DND-41 (cell line): ENCODE measurements at regions not wholly inside any gene's neighbourhood (a gene's known extent, or its start where the extent isn't known, plus 50 kb on each side); places are given as distances from the start of the nearest gene placed in this dataset.

Experiments
- ATAC-seq: fragments of 200-7000 bp; cut with Tn5 transposase; 3 replicates; pipeline ENCODE4 v1.9.1; 2021; ENCODE audit warnings: low read depth; ENCODE audit not compliant: insufficient read depth
- DNase-seq: peaks from one replicate; pipeline ENCODE4 v3.0.0-alpha.2; 2020
- H2AFZ ChIP-seq: 2 replicates; pipeline ENCODE4 v1.6.0; 2012; ENCODE audit warnings: low read depth, low read length
- H3K27ac ChIP-seq: 2 replicates; pipeline ENCODE4 v1.5.1; 2012; ENCODE audit warnings: low read length, inconsistent platforms
- H3K27me3 ChIP-seq: fragments of 200-600 bp; sonication (generic); 2 replicates; pipeline ENCODE4 v1.6.0; 2012; ENCODE audit warnings: low read length, mild to moderate bottlenecking, inconsistent platforms; ENCODE audit not compliant: insufficient read depth, poor library complexity
- H3K36me3 ChIP-seq: 2 replicates; pipeline ENCODE4 v1.5.1; 2012; ENCODE audit warnings: low read length, inconsistent platforms; ENCODE audit not compliant: insufficient read depth
- H3K4me1 ChIP-seq: 2 replicates; pipeline ENCODE4 v1.5.1; 2012; ENCODE audit warnings: mild to moderate bottlenecking, low read length; ENCODE audit not compliant: insufficient read depth
- H3K4me2 ChIP-seq: 2 replicates; pipeline ENCODE4 v1.6.0; 2012; ENCODE audit warnings: mild to moderate bottlenecking, moderate library complexity, low read length, inconsistent platforms; ENCODE audit not compliant: insufficient read depth
- H3K4me3 ChIP-seq, 2 experiments: fragments of 200-600 bp in 1 of 2; shearing (Covaris generic) in 1 of 2; 2 replicates each; pipeline ENCODE4 v1.5.1; 2012 to 2016; ENCODE audit warnings: inconsistent platforms in 2 of 2, low read length in 2 of 2, mild to moderate bottlenecking in 2 of 2, low read depth in 1 of 2, moderate library complexity in 1 of 2
- H3K79me2 ChIP-seq: 2 replicates; pipeline ENCODE4 v1.6.0; 2012; ENCODE audit warnings: low read length, inconsistent platforms; ENCODE audit not compliant: insufficient read depth
- H3K9ac ChIP-seq: 2 replicates; pipeline ENCODE4 v1.6.0; 2012; ENCODE audit warnings: low read depth, mild to moderate bottlenecking, inconsistent platforms, low read length, moderate library complexity
- H3K9me3 ChIP-seq: 2 replicates; pipeline ENCODE4 v1.5.1; 2012; ENCODE audit warnings: low read length, moderate library complexity, mild to moderate bottlenecking, inconsistent platforms; ENCODE audit not compliant: insufficient read depth, severe bottlenecking
- H4K20me1 ChIP-seq: 2 replicates; pipeline ENCODE4 v1.6.0; 2012; ENCODE audit warnings: low read length; ENCODE audit not compliant: insufficient read depth
- EZH2 ChIP-seq: IDR thresholded peaks from 3 replicates; pipeline ENCODE4 v1.6.1; 2012; ENCODE audit warnings: borderline replicate concordance, low read depth, mild to moderate bottlenecking, moderate library complexity, low read length, inconsistent platforms; ENCODE audit not compliant: severe bottlenecking
- TF ChIP-seq, protein P1 (sequence below): IDR thresholded peaks from 2 replicates; pipeline ENCODE4 v1.5.1; 2012; ENCODE audit warnings: borderline replicate concordance, low read length, moderate library complexity, mild to moderate bottlenecking; ENCODE audit not compliant: poor library complexity, severe bottlenecking; ENCODE audit errors: extremely low read depth

GRCh38 chr12:89081719-89082369, 270.5 kb downstream of the DUSP6 start:
- H4K20me1 ChIP-seq, result no peaks in the 10 kb centered on the region
- no peaks in the 10 kb centered on the region for H3K79me2 ChIP-seq
- no peaks in the 10 kb centered on the region for H3K27me3 ChIP-seq
- no peaks in the 10 kb centered on the region for H3K9me3 ChIP-seq
- H3K27ac ChIP-seq, result peak overlapping the region; percentile 43; the same call in 1 of the 2 replicates
- peak overlapping the region; percentile 4; the same call in 1 of the 2 replicates for H3K4me2 ChIP-seq
- H3K36me3 ChIP-seq, result no peaks in the 10 kb centered on the region
- peak overlapping the region; percentile 50 for H2AFZ ChIP-seq
- no peak overlapping the region for H3K9ac ChIP-seq
- TF ChIP-seq EZH2, result no peak
- TF ChIP-seq, protein P1, sequence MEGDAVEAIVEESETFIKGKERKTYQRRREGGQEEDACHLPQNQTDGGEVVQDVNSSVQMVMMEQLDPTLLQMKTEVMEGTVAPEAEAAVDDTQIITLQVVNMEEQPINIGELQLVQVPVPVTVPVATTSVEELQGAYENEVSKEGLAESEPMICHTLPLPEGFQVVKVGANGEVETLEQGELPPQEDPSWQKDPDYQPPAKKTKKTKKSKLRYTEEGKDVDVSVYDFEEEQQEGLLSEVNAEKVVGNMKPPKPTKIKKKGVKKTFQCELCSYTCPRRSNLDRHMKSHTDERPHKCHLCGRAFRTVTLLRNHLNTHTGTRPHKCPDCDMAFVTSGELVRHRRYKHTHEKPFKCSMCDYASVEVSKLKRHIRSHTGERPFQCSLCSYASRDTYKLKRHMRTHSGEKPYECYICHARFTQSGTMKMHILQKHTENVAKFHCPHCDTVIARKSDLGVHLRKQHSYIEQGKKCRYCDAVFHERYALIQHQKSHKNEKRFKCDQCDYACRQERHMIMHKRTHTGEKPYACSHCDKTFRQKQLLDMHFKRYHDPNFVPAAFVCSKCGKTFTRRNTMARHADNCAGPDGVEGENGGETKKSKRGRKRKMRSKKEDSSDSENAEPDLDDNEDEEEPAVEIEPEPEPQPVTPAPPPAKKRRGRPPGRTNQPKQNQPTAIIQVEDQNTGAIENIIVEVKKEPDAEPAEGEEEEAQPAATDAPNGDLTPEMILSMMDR, result no peak
- DNase-seq (no peak), ATAC-seq (peak; percentile 72)
- H3K4me3 ChIP-seq, result no peak overlapping the region
- peaks cover 14% of the 10 kb centered on the region for H3K4me1 ChIP-seq

- no peak overlapping the region for H2AFZ ChIP-seq
- TF ChIP-seq, protein P1, result no peak
- no peak for TF ChIP-seq EZH2
- H3K27me3 ChIP-seq, result no peaks in the 10 kb centered on the region
- no peaks in the 10 kb centered on the region for H3K9me3 ChIP-seq
- no peak for ATAC-seq
- H3K9ac ChIP-seq, result no peak overlapping the region
- peaks cover 14% of the 10 kb centered on the region for H3K4me1 ChIP-seq
- H3K4me3 ChIP-seq, result no peak overlapping the region
- no peak overlapping the region for H3K4me2 ChIP-seq
- H3K79me2 ChIP-seq, result no peaks in the 10 kb centered on the region
- DNase-seq, result no peak
- no peaks in the 10 kb centered on the region for H4K20me1 ChIP-seq
- no peaks in the 10 kb centered on the region for H3K36me3 ChIP-seq
- no peak overlapping the region for H3K27ac ChIP-seq
Measured at GRCh38 chr12:89080793-89081465, 271.4 kb downstream of the DUSP6 start.

GRCh38 chr12:89075880-89076540, 276.3 kb downstream of the DUSP6 start:
- H2AFZ ChIP-seq, result no peak overlapping the region
- no peaks in the 10 kb centered on the region for H3K9me3 ChIP-seq
- no peak overlapping the region for H3K4me3 ChIP-seq
- TF ChIP-seq, protein P1, result no peak
- TF ChIP-seq EZH2, result no peak
- H3K27me3 ChIP-seq, result no peaks in the 10 kb centered on the region
- H3K79me2 ChIP-seq, result no peaks in the 10 kb centered on the region
- no peak overlapping the region for H3K4me2 ChIP-seq
- no peak for ATAC-seq
- no peaks in the 10 kb centered on the region for H3K4me1 ChIP-seq
- H3K9ac ChIP-seq, result no peak overlapping the region
- H3K36me3 ChIP-seq, result no peaks in the 10 kb centered on the region
- DNase-seq, result no peak
- no peak overlapping the region for H3K27ac ChIP-seq
- no peaks in the 10 kb centered on the region for H4K20me1 ChIP-seq
